H1 (cell line): ENCODE measurements at regions not wholly inside any gene's neighbourhood (a gene's known extent, or its start where the extent isn't known, plus 50 kb on each side); places are given as distances from the start of the nearest gene placed in this dataset.

Source experiments
- CTCF ChIA-PET: fragments of 300-600 bp; sonication (Branson Sonifier 250); formaldehyde crosslinking; loops from one replicate; lab custom pipeline; 2021; ENCODE audit not compliant: partially characterized antibody; lab: Charles Lee
- POLR2A ChIA-PET: fragments of 300-600 bp; sonication (Branson Sonifier 250); formaldehyde crosslinking; loops from one replicate; lab custom pipeline; 2021; ENCODE audit warnings: inconsistent platforms; ENCODE audit not compliant: partially characterized antibody; lab: Charles Lee
- DNase-seq, 2 experiments: peaks; one replicate each; pipeline versions ENCODE4 v3.0.0 to v3.0.0-alpha.2; 2010 to 2022; ENCODE audit warnings: low spot score in 2 of 2, low read depth in 1 of 2, mixed read lengths in 1 of 2
- FAIRE-seq: peaks from 2 replicates; lab custom pipeline; 2011; peaks lifted over from hg19 to GRCh38; lab: Jason Lieb, UNC
- H2AFZ ChIP-seq: 2 replicates; pipeline ENCODE4 v1.8.1; 2012; ENCODE audit warnings: low read length, inconsistent platforms
- H2AK5ac ChIP-seq: 2 replicates; pipeline ENCODE4 v1.6.1; 2013; ENCODE audit warnings: low read depth, low read length
- H2BK120ac ChIP-seq: replicated peaks from 2 replicates; pipeline ENCODE3; 2013; ENCODE audit warnings: low read depth, low read length, inconsistent platforms
- H2BK12ac ChIP-seq: 2 replicates; pipeline ENCODE4 v1.6.1; 2013; ENCODE audit warnings: low read depth, low read length
- H2BK15ac ChIP-seq: 2 replicates; pipeline ENCODE4 v1.6.1; 2013; ENCODE audit warnings: low read length
- H2BK20ac ChIP-seq: 2 replicates; pipeline ENCODE4 v1.6.1; 2013; ENCODE audit warnings: low read length
- H2BK5ac ChIP-seq: 2 replicates; pipeline ENCODE4 v1.6.1; 2013; ENCODE audit warnings: low read depth, low read length
- H3K14ac ChIP-seq: 2 replicates; pipeline ENCODE4 v1.6.1; 2013; ENCODE audit warnings: inconsistent platforms; ENCODE audit not compliant: insufficient read length
- H3K18ac ChIP-seq: 2 replicates; pipeline ENCODE4 v1.6.1; 2013; ENCODE audit warnings: low read length; ENCODE audit errors: extremely low read depth
- H3K23ac ChIP-seq: 2 replicates; pipeline ENCODE4 v1.6.1; 2013; ENCODE audit warnings: inconsistent platforms; ENCODE audit not compliant: insufficient read length
- H3K23me2 ChIP-seq: 2 replicates; pipeline ENCODE4 v1.6.1; 2013; ENCODE audit warnings: low read depth, low read length
- H3K27ac ChIP-seq: 2 replicates; pipeline ENCODE4 v1.6.1; 2011; ENCODE audit warnings: low read depth, low read length, inconsistent platforms
- H3K27me3 ChIP-seq, 4 experiments: replicated peaks in 1 of 4; 1 replicate in 1 of 4; 2 replicates in 3 of 4; pipeline versions ENCODE4 v1.6.1 to v1.8.1; 2011 to 2013; ENCODE audit warnings: low read length in 3 of 4, mild to moderate bottlenecking in 3 of 4, inconsistent platforms in 2 of 4, mixed read lengths in 2 of 4, moderate library complexity in 1 of 4; ENCODE audit not compliant: control insufficient read depth in 3 of 4, insufficient read depth in 3 of 4; ENCODE audit errors: extremely low read depth in 1 of 4
- H3K36me3 ChIP-seq, 4 experiments: 2 replicates each; pipeline versions ENCODE4 v1.6.1 to v1.8.1; 2011 to 2013; ENCODE audit warnings: mild to moderate bottlenecking in 4 of 4, low read length in 3 of 4, moderate library complexity in 2 of 4, control low read depth in 1 of 4, inconsistent platforms in 1 of 4; ENCODE audit not compliant: insufficient read depth in 4 of 4, control insufficient read depth in 2 of 4
- H3K4ac ChIP-seq: replicated peaks from 2 replicates; pipeline ENCODE3; 2013; ENCODE audit warnings: low read length, low read depth, mixed read lengths, inconsistent platforms; ENCODE audit not compliant: insufficient read length
- H3K4me1 ChIP-seq, 4 experiments: replicated peaks in 1 of 4; 1 replicate in 1 of 4; 2 replicates in 3 of 4; pipeline versions ENCODE4 v1.6.1 to v1.8.1; 2011 to 2013; ENCODE audit warnings: low read length in 3 of 4, inconsistent platforms in 2 of 4, mixed read lengths in 1 of 4; ENCODE audit not compliant: insufficient read depth in 4 of 4, control insufficient read depth in 3 of 4
- H3K4me2 ChIP-seq, 2 experiments: 2 replicates each; pipeline versions ENCODE4 v1.6.1 to v1.8.1; 2011 to 2013; ENCODE audit warnings: low read depth in 2 of 2, low read length in 2 of 2, control low read depth in 1 of 2, inconsistent platforms in 1 of 2, mild to moderate bottlenecking in 1 of 2; ENCODE audit not compliant: insufficient read depth in 1 of 2
- H3K4me3 ChIP-seq, 4 experiments: fragments of 200-600, 300-600 bp in 1 of 4; sonication (generic), shearing (Covaris generic), sonication (Bioruptor Twin) in 1 of 4; 2 replicates each; pipeline versions ENCODE4 v1.5.1 to v1.8.1; 2011 to 2016; ENCODE audit warnings: low read length in 4 of 4, low read depth in 3 of 4, control low read depth in 2 of 4, inconsistent platforms in 2 of 4, mild to moderate bottlenecking in 2 of 4, mixed read lengths in 1 of 4, moderate library complexity in 1 of 4; ENCODE audit not compliant: insufficient read depth in 2 of 4; ENCODE audit errors: extremely low read depth in 1 of 4
- H3K56ac ChIP-seq: replicated peaks from 2 replicates; pipeline ENCODE3; 2013; ENCODE audit warnings: low read depth, mild to moderate bottlenecking, mixed read lengths, low read length, inconsistent platforms; ENCODE audit not compliant: insufficient read length
- H3K79me1 ChIP-seq: 2 replicates; pipeline ENCODE4 v1.6.1; 2013; ENCODE audit warnings: low read depth, low read length, control low read depth
- H3K79me2 ChIP-seq, 2 experiments: 2 replicates each; pipeline versions ENCODE4 v1.6.1 to v1.8.1; 2012 to 2013; ENCODE audit warnings: low read length in 2 of 2, mild to moderate bottlenecking in 2 of 2, inconsistent platforms in 1 of 2; ENCODE audit not compliant: insufficient read depth in 2 of 2, control insufficient read depth in 1 of 2
- H3K9ac ChIP-seq, 4 experiments: replicated peaks in 1 of 4; 1 replicate in 1 of 4; 2 replicates in 3 of 4; pipeline versions ENCODE4 v1.6.1 to v1.8.1; 2011 to 2013; ENCODE audit warnings: low read depth in 3 of 4, low read length in 3 of 4, control low read depth in 2 of 4, mild to moderate bottlenecking in 2 of 4, moderate library complexity in 2 of 4, inconsistent platforms in 1 of 4; ENCODE audit errors: extremely low read depth in 1 of 4
- H3K9me3 ChIP-seq, 2 experiments: 2 replicates each; pipeline versions ENCODE4 v1.6.1 to v1.8.1; 2012 to 2013; ENCODE audit warnings: mild to moderate bottlenecking in 2 of 2, moderate library complexity in 2 of 2, control low read depth in 1 of 2, inconsistent platforms in 1 of 2, low read depth in 1 of 2, low read length in 1 of 2, mixed read lengths in 1 of 2; ENCODE audit not compliant: insufficient read depth in 2 of 2
- H4K20me1 ChIP-seq, 2 experiments: replicated peaks in 1 of 2; 2 replicates each; pipeline versions ENCODE3 to v1.8.1; 2011 to 2013; ENCODE audit warnings: inconsistent platforms in 2 of 2, low read length in 2 of 2, mild to moderate bottlenecking in 1 of 2; ENCODE audit not compliant: insufficient read depth in 2 of 2, control insufficient read depth in 1 of 2
- H4K5ac ChIP-seq: 2 replicates; pipeline ENCODE4 v1.6.1; 2013; ENCODE audit warnings: low read length, low read depth, mixed read lengths, inconsistent platforms; ENCODE audit not compliant: insufficient read length
- H4K8ac ChIP-seq: 2 replicates; pipeline ENCODE4 v1.8.0; 2013; ENCODE audit warnings: mild to moderate bottlenecking, moderate library complexity, low read length, inconsistent platforms; ENCODE audit not compliant: insufficient read depth; ENCODE audit errors: extremely low read depth
- H4K91ac ChIP-seq: replicated peaks from 2 replicates; pipeline ENCODE3; 2013; ENCODE audit warnings: low read length, mixed read lengths, inconsistent platforms; ENCODE audit not compliant: insufficient read length
- BCL11A ChIP-seq, 2 experiments: IDR thresholded peaks; one replicate each; pipeline ENCODE4 v1.6.1; 2011; ENCODE audit warnings: low read depth in 2 of 2, low read length in 2 of 2, mild to moderate bottlenecking in 2 of 2
- RBBP5 ChIP-seq: IDR thresholded peaks from 2 replicates; pipeline ENCODE4 v1.7.1; 2012; ENCODE audit warnings: low read depth, mild to moderate bottlenecking, inconsistent platforms, low read length, moderate library complexity, borderline replicate concordance
- RNF2 ChIP-seq: fragments of 200-900, 300-1000 bp; sonication (generic); IDR thresholded peaks from 2 replicates; pipeline ENCODE4 v1.7.1; 2016; ENCODE audit warnings: borderline replicate concordance, low read depth, mild to moderate bottlenecking, antibody characterized with exemption, low read length; ENCODE audit not compliant: poor library complexity, severe bottlenecking; ENCODE audit errors: missing control alignments
- WGBS, 2 experiments: shearing (Covaris generic) in 1 of 2; methylation state at CpG; one replicate each; pipeline versions ENCODE4 v1.1.6 to v1.1.7; 2013 to 2015; ENCODE audit warnings: low lambda C conversion rate in 2 of 2, mixed read lengths in 2 of 2, inconsistent platforms in 1 of 2, low coverage in 1 of 2, missing lambda C conversion rate in 1 of 2; ENCODE audit not compliant: insufficient replicate concordance in 2 of 2, insufficient coverage in 1 of 2, insufficient read length in 1 of 2; ENCODE audit errors: extremely low coverage in 1 of 2, missing lambda C conversion rate in 1 of 2; 5-methylcytosine and 5-hydroxymethylcytosine counted together

DNA sequence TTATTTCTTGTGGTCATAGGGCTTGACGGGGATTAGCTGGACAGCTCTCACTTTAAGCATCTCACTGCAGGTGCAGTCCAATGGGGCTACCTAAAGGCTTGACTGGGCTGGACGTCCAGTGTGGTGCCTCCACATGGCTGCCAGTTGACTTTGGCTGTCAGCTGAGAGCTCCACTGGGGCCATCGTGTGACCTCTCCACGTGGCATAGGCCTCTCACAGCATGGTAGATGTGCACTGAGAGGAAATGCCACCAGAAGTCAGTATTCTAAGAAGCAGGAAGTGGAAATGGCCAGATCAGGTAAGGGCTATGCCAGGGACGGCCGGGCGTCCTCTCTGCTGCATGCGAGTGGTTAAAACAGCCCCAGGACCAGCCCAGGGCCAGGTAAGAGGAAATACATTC, 105.2 kb upstream of the TWIST2 start:
- CTCF ChIA-PET = no interaction called here
- H3K27me3 ChIP-seq = no peaks in the 10 kb centered on the region
- 78% methylated on average over 8 of the region's 8 CpGs; no CpG with 5 or more reads in 1 of the 2 experiments for WGBS, 2 experiments

More for the DNA sequence above, 105.2 kb upstream of the TWIST2 start:
- TF ChIP-seq RNF2 (no peak), BCL11A (IDR thresholded peaks at IDR 0.05; ENCODE audit: low read depth in 2 of 2, low read length in 2 of 2) (no peak), RBBP5 (no peak)
- POLR2A ChIA-PET = no interaction called here
- Histone ChIP-seq H3K14ac (no peak overlapping the region), H3K9ac (no peak overlapping the region), H4K20me1 (peaks cover 0 to 2% of the 10 kb centered on the region in 2 experiments), H3K4me2 (no peak overlapping the region), H3K18ac (no peak overlapping the region), H2BK12ac (no peak overlapping the region), H3K9me3 (peaks cover 2 to 7% of the 10 kb centered on the region in 2 experiments; a peak in 2 of 4 replicates), H2BK15ac (no peak overlapping the region), H3K23me2 (no peaks in the 10 kb centered on the region), H2AFZ (no peak overlapping the region), H3K27ac (no peak overlapping the region), H3K4me1 (no peaks in the 10 kb centered on the region), H2BK20ac (no peak overlapping the region), H3K79me2 (no peaks in the 10 kb centered on the region), H3K56ac (no peak overlapping the region), H3K79me1 (no peaks in the 10 kb centered on the region), H2BK120ac (no peak overlapping the region), H4K8ac (no peak overlapping the region), H4K91ac (no peak overlapping the region), H3K4me3 (no peak overlapping the region), H2AK5ac (no peak overlapping the region), H3K4ac (no peak overlapping the region), H3K36me3 (no peaks in the 10 kb centered on the region), H4K5ac (no peak overlapping the region), H2BK5ac (no peak overlapping the region), H3K23ac (no peak overlapping the region)
- no peak for DNase-seq
- FAIRE-seq = no peak
